Mammary epithelial cell (primary cell): ENCODE measurements at regions not wholly inside any gene's neighbourhood (a gene's known extent, or its start where the extent isn't known, plus 50 kb on each side); places are given as distances from the start of the nearest gene placed in this dataset.

Source experiments
- CTCF ChIP-seq, 2 donors: IDR thresholded peaks in 1 of 2; conservative IDR thresholded peaks in 1 of 2; 2 replicates each; pipeline ENCODE4 v1.5.1; 2011 to 2012; ENCODE audit warnings: inconsistent platforms in 2 of 2, low read length in 2 of 2, mild to moderate bottlenecking in 2 of 2, control low read depth in 1 of 2, low read depth in 1 of 2; ENCODE audit not compliant: insufficient read depth in 1 of 2; ENCODE audit errors: extremely low read depth in 1 of 2
- EZH2 ChIP-seq: IDR thresholded peaks from 2 replicates; pipeline ENCODE4 v1.6.1; 2012; ENCODE audit warnings: low read length, inconsistent platforms, borderline replicate concordance

- TF ChIP-seq CTCF (conservative IDR thresholded peaks at IDR 0.05 in 1 of 2, IDR thresholded peaks at IDR 0.05 in 1 of 2; ENCODE audit: extremely low read depth in 1 of 2, insufficient read depth in 1 of 2, low read depth in 1 of 2, low read length in 2 of 2) = no peak
- no peak for TF ChIP-seq EZH2
Observed at GRCh38 chr4:124947622-124948265, 235.2 kb upstream of the ANKRD50 start.
